DOHH2 (cell line): ENCODE measurements at regions not wholly inside any gene's neighbourhood (a gene's known extent, or its start where the extent isn't known, plus 50 kb on each side); places are given as distances from the start of the nearest gene placed in this dataset.

Experiments used
- H3F3A ChIP-seq: fragments of 200-600 bp; sonication (generic), shearing (Covaris generic); 2 replicates; pipeline ENCODE4 v1.6.0; 2016; ENCODE audit warnings: antibody characterized with exemption, mild to moderate bottlenecking; ENCODE audit not compliant: control insufficient read depth, insufficient read depth
- H3K27ac ChIP-seq: fragments of 200-600 bp; sonication (generic); 2 replicates; pipeline ENCODE4 v1.5.1; 2014; ENCODE audit warnings: low read depth, mild to moderate bottlenecking, low read length, moderate library complexity
- H3K27me3 ChIP-seq: fragments of 200-600 bp; sonication (generic); 2 replicates; pipeline ENCODE4 v1.6.1; 2014; ENCODE audit warnings: mild to moderate bottlenecking, low read length, mixed read lengths; ENCODE audit not compliant: control insufficient read depth
- H3K36me3 ChIP-seq: fragments of 200-600 bp; sonication (generic); 2 replicates; pipeline ENCODE4 v1.6.1; 2014; ENCODE audit warnings: mild to moderate bottlenecking, low read length, moderate library complexity, mixed read lengths; ENCODE audit not compliant: control insufficient read depth
- H3K4me1 ChIP-seq: fragments of 200-600 bp; sonication (generic); 2 replicates; pipeline ENCODE4 v1.6.1; 2014; ENCODE audit warnings: mild to moderate bottlenecking, low read length, mixed read lengths; ENCODE audit not compliant: control insufficient read depth
- H3K4me2 ChIP-seq: fragments of 200-600 bp; sonication (generic); 2 replicates; pipeline ENCODE4 v1.6.0; 2014; ENCODE audit warnings: mild to moderate bottlenecking, low read length, moderate library complexity
- H3K4me3 ChIP-seq: fragments of 200-600 bp; sonication (generic); 2 replicates; pipeline ENCODE4 v1.5.1; 2014; ENCODE audit warnings: mild to moderate bottlenecking, low read length, mixed read lengths
- H3K79me2 ChIP-seq: fragments of 200-600 bp; sonication (generic); 2 replicates; pipeline ENCODE4 v1.6.1; 2014; ENCODE audit warnings: mild to moderate bottlenecking, low read length, mixed read lengths; ENCODE audit not compliant: control insufficient read depth
- H3K9me2 ChIP-seq: fragments of 200-600 bp; sonication (generic); replicated peaks from 2 replicates; pipeline ENCODE4 v1.6.1; 2014; ENCODE audit warnings: mild to moderate bottlenecking, low read length, mixed read lengths; ENCODE audit not compliant: control insufficient read depth
- H3K9me3 ChIP-seq: fragments of 200-600 bp; sonication (generic); 2 replicates; pipeline ENCODE4 v1.6.1; 2014; ENCODE audit warnings: antibody characterized with exemption, low read length, mixed read lengths; ENCODE audit not compliant: control insufficient read depth, insufficient read depth
- H4K20me1 ChIP-seq: fragments of 200-600 bp; sonication (generic); 2 replicates; pipeline ENCODE4 v1.6.0; 2014; ENCODE audit warnings: low read depth, mild to moderate bottlenecking, antibody characterized with exemption, low read length, moderate library complexity; ENCODE audit not compliant: control insufficient read depth, insufficient read depth
- EZH2phosphoT487 ChIP-seq: fragments of 200-600 bp; sonication (generic); IDR thresholded peaks from 2 replicates; pipeline ENCODE4 v1.6.1; 2017; ENCODE audit warnings: borderline replicate concordance, mild to moderate bottlenecking, antibody characterized with exemption, low read length, moderate library complexity, mixed read lengths
- TF ChIP-seq, protein P1 (sequence below): fragments of 200-600 bp; sonication (generic); IDR thresholded peaks from one replicate; pipeline ENCODE4 v1.5.1; 2014; ENCODE audit warnings: antibody characterized with exemption, mild to moderate bottlenecking, low read depth, low read length; ENCODE audit not compliant: poor library complexity, severe bottlenecking

- no peak for TF ChIP-seq EZH2phosphoT487
- TF ChIP-seq, protein P1, sequence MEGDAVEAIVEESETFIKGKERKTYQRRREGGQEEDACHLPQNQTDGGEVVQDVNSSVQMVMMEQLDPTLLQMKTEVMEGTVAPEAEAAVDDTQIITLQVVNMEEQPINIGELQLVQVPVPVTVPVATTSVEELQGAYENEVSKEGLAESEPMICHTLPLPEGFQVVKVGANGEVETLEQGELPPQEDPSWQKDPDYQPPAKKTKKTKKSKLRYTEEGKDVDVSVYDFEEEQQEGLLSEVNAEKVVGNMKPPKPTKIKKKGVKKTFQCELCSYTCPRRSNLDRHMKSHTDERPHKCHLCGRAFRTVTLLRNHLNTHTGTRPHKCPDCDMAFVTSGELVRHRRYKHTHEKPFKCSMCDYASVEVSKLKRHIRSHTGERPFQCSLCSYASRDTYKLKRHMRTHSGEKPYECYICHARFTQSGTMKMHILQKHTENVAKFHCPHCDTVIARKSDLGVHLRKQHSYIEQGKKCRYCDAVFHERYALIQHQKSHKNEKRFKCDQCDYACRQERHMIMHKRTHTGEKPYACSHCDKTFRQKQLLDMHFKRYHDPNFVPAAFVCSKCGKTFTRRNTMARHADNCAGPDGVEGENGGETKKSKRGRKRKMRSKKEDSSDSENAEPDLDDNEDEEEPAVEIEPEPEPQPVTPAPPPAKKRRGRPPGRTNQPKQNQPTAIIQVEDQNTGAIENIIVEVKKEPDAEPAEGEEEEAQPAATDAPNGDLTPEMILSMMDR, result no peak
- Histone ChIP-seq H3K4me1 (peaks cover 81% of the 10 kb centered on the region), H3K4me3 (peak overlapping the region; percentile 47), H3K79me2 (no peaks in the 10 kb centered on the region), H3K27ac (peak overlapping the region; percentile 74), H4K20me1 (no peaks in the 10 kb centered on the region), H3K9me3 (no peaks in the 10 kb centered on the region), H3K9me2 (no peaks in the 10 kb centered on the region), H3F3A (peaks cover 5% of the 10 kb centered on the region), H3K36me3 (no peaks in the 10 kb centered on the region), H3K4me2 (peak overlapping the region; percentile 84), H3K27me3 (no peaks in the 10 kb centered on the region)
Observed at GRCh38 chr15:66877477-66878271, 175.6 kb downstream of the SMAD6 start.

- peak overlapping the region; percentile 52 for H3K4me3 ChIP-seq
- H3K9me3 ChIP-seq, result no peaks in the 10 kb centered on the region
- peak overlapping the region; percentile 74 for H3K27ac ChIP-seq
- no peaks in the 10 kb centered on the region for H3K79me2 ChIP-seq
- no peaks in the 10 kb centered on the region for H4K20me1 ChIP-seq
- no peaks in the 10 kb centered on the region for H3K36me3 ChIP-seq
- H3F3A ChIP-seq, result no peaks in the 10 kb centered on the region
- H3K4me1 ChIP-seq, result peaks cover 71% of the 10 kb centered on the region
- no peak for TF ChIP-seq EZH2phosphoT487
- TF ChIP-seq, protein P1, result no peak
- H3K27me3 ChIP-seq, result no peaks in the 10 kb centered on the region
- peak overlapping the region; percentile 84 for H3K4me2 ChIP-seq
- H3K9me2 ChIP-seq, result no peaks in the 10 kb centered on the region
Observed at GRCh38 chr15:66878761-66879160, 176.7 kb downstream of the SMAD6 start.

GRCh38 chr15:66879531-66880368, 177.7 kb downstream of the SMAD6 start:
- H3K4me2 ChIP-seq, result peak overlapping the region; percentile 84
- peaks cover 61% of the 10 kb centered on the region for H3K4me1 ChIP-seq
- H3K27me3 ChIP-seq, result no peaks in the 10 kb centered on the region
- TF ChIP-seq, protein P1, result no peak
- no peak for TF ChIP-seq EZH2phosphoT487
- peak overlapping the region; percentile 74 for H3K27ac ChIP-seq
- no peaks in the 10 kb centered on the region for H3K9me3 ChIP-seq
- no peak overlapping the region for H3K4me3 ChIP-seq
- no peaks in the 10 kb centered on the region for H3K36me3 ChIP-seq
- no peaks in the 10 kb centered on the region for H3F3A ChIP-seq
- H3K9me2 ChIP-seq, result no peaks in the 10 kb centered on the region
- H4K20me1 ChIP-seq, result no peaks in the 10 kb centered on the region
- H3K79me2 ChIP-seq, result no peaks in the 10 kb centered on the region
